Omental fat pad (tissue), 3 donors: ENCODE measurements at regions not wholly inside any gene's neighbourhood (a gene's known extent, or its start where the extent isn't known, plus 50 kb on each side); places are given as distances from the start of the nearest gene placed in this dataset.
"Not testable (repeated sequence)": the region's sequence is repeated elsewhere in the genome, so short reads cannot be mapped to it uniquely, and the experiment has no call there.

Experiments
- ATAC-seq: fragments of 150-250 bp; one replicate; pipeline ENCODE4 v1.9.1; 2016; ENCODE audit warnings: mild to moderate bottlenecking, moderate library complexity; ENCODE audit not compliant: low FRiP score
- DNase-seq: peaks from one replicate; pipeline ENCODE4 v3.0.0-alpha.2; 2019; ENCODE audit warnings: low spot score
- CTCF ChIP-seq, 3 donors: fragments of 450-650 bp; IDR thresholded peaks; one replicate each; pipeline ENCODE4 v1.5.1; 2016 to 2017; ENCODE audit warnings: antibody characterized with exemption in 3 of 3, mild to moderate bottlenecking in 3 of 3, moderate library complexity in 2 of 3

- ATAC-seq (no peak), DNase-seq (no peak)
- TF ChIP-seq CTCF (IDR thresholded peaks at IDR 0.05), result no peak
Observed at GRCh38 chr2:234861841-234862735, 89.7 kb upstream of the SH3BP4 start.

GRCh38 chr2:234859330-234859872, 92.4 kb upstream of the SH3BP4 start:
- not testable (repeated sequence) for ATAC-seq, DNase-seq

GRCh38 chr2:234858790-234859329, 93.0 kb upstream of the SH3BP4 start:
- DNase-seq, result no peak
- no peak for TF ChIP-seq CTCF (IDR thresholded peaks at IDR 0.05)
- no peak for ATAC-seq

- TF ChIP-seq CTCF (IDR thresholded peaks at IDR 0.05), result no peak
- DNase-seq (no peak), ATAC-seq (no peak)
Observed at GRCh38 chr2:234858145-234858544, 93.7 kb upstream of the SH3BP4 start.

GRCh38 chr2:234853729-234854128, 98.1 kb upstream of the SH3BP4 start:
- ATAC-seq (no peak), DNase-seq (no peak)
- no peak for TF ChIP-seq CTCF (IDR thresholded peaks at IDR 0.05)

- TF ChIP-seq CTCF (IDR thresholded peaks at IDR 0.05), result no peak
- DNase-seq (no peak), ATAC-seq (no peak)
Observed at GRCh38 chr2:234852941-234853340, 98.9 kb upstream of the SH3BP4 start.

- DNase-seq (no peak), ATAC-seq (no peak)
- no peak for TF ChIP-seq CTCF (IDR thresholded peaks at IDR 0.05)
Observed at GRCh38 chr2:234852035-234852434, 99.8 kb upstream of the SH3BP4 start.
